Upper lobe of left lung (tissue), 6 donors: ENCODE measurements at regions not wholly inside any gene's neighbourhood (a gene's known extent, or its start where the extent isn't known, plus 50 kb on each side); places are given as distances from the start of the nearest gene placed in this dataset.

Experiments used
- ATAC-seq, 2 donors: fragments of 200-7000 bp; cut with Tn5 transposase; one replicate each; pipeline ENCODE4 v1.9.1; 2022; ENCODE audit warnings: mild to moderate bottlenecking in 2 of 2, moderate library complexity in 2 of 2; ENCODE audit not compliant: low FRiP score in 2 of 2
- DNase-seq, 2 donors: peaks; one replicate each; pipeline ENCODE4 v3.0.0-alpha.2; 2019 to 2020
- H3K27ac ChIP-seq, 4 donors: fragments of 200-600 bp; sonication (generic); one replicate each; pipeline ENCODE4 v1.5.1; 2016 to 2019
- H3K27me3 ChIP-seq, 4 donors: fragments of 200-600 bp; sonication (generic); one replicate each; pipeline ENCODE4 v1.5.1; 2017 to 2019
- H3K36me3 ChIP-seq, 4 donors: fragments of 200-600 bp; sonication (generic); one replicate each; pipeline ENCODE4 v1.5.1; 2016 to 2019
- H3K4me1 ChIP-seq, 4 donors: fragments of 200-600 bp; sonication (generic); one replicate each; pipeline ENCODE4 v1.5.1; 2018 to 2019
- H3K4me3 ChIP-seq, 4 donors: fragments of 200-600 bp; sonication (generic); one replicate each; pipeline ENCODE4 v1.5.1; 2017 to 2019; ENCODE audit warnings: mild to moderate bottlenecking in 2 of 4, moderate library complexity in 1 of 4
- H3K9me3 ChIP-seq, 4 donors: fragments of 200-600 bp; sonication (generic); one replicate each; pipeline ENCODE4 v1.5.1; 2018 to 2019
- EP300 ChIP-seq, 4 donors: sonication (generic); formaldehyde crosslinking; IDR thresholded peaks; one replicate each; pipeline ENCODE4 v1.5.1; 2017; ENCODE audit warnings: antibody characterized with exemption in 4 of 4, control low read depth in 2 of 4
- POLR2A ChIP-seq, 4 donors: fragments of 450-650 bp; IDR thresholded peaks; one replicate each; pipeline ENCODE4 v1.5.1; 2016 to 2017; ENCODE audit warnings: antibody characterized with exemption in 4 of 4, mild to moderate bottlenecking in 2 of 4
- POLR2AphosphoS5 ChIP-seq, 2 donors: sonication (generic); formaldehyde crosslinking; IDR thresholded peaks; one replicate each; pipeline ENCODE4 v1.5.1; 2017; ENCODE audit warnings: antibody characterized with exemption in 2 of 2
- WGBS, 2 donors: methylation state at CpG; one replicate each; pipeline ENCODE4 v1.1.5; 2017 to 2018; 5-methylcytosine and 5-hydroxymethylcytosine counted together
- TF ChIP-seq, protein P1 (sequence below), 6 experiments: fragments of 450-650 bp in 4 of 6; fragments of 200-600 bp in 2 of 6; sonication (generic) in 2 of 6; IDR thresholded peaks; one replicate each; pipeline ENCODE4 v1.5.1; 2016 to 2019; ENCODE audit warnings: antibody characterized with exemption in 6 of 6
- donor health status: DM: no; HTN: no; CAD: no; lungs with moderate emphysema.
- donor health status: DM: no; HTN: yes; CAD: no; lungs with severe emphysema.

DNA sequence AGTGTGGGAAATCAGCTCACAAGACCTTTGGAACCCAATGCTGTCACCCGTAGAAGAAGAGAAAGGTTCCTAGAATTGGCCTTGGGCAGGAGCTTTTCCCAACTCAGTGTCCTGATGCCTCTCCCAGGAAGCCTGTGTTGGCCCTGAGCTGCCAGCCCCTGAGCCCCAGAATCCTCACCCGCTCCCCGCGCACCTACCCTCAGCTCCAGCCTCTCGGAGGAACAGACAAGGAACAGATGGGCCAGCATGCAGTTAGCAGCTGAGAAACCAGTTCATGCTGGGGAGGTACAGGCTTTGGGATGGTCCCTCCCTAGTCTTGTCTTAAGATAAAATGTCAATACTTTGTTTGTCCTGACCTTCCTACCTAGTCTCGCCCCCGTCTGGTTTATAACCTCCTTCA is 121.9 kb upstream of the CDH4 start:
- Histone ChIP-seq H3K4me3 (no peak overlapping the region), H3K27ac (no peak overlapping the region), H3K36me3 (no peaks in the 10 kb centered on the region), H3K27me3 (no peaks in the 10 kb centered on the region), H3K4me1 (no peaks in the 10 kb centered on the region), H3K9me3 (no peaks in the 10 kb centered on the region)
- TF ChIP-seq, protein P1, sequence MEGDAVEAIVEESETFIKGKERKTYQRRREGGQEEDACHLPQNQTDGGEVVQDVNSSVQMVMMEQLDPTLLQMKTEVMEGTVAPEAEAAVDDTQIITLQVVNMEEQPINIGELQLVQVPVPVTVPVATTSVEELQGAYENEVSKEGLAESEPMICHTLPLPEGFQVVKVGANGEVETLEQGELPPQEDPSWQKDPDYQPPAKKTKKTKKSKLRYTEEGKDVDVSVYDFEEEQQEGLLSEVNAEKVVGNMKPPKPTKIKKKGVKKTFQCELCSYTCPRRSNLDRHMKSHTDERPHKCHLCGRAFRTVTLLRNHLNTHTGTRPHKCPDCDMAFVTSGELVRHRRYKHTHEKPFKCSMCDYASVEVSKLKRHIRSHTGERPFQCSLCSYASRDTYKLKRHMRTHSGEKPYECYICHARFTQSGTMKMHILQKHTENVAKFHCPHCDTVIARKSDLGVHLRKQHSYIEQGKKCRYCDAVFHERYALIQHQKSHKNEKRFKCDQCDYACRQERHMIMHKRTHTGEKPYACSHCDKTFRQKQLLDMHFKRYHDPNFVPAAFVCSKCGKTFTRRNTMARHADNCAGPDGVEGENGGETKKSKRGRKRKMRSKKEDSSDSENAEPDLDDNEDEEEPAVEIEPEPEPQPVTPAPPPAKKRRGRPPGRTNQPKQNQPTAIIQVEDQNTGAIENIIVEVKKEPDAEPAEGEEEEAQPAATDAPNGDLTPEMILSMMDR (IDR thresholded peaks at IDR 0.05), result no peak
- TF ChIP-seq POLR2A (IDR thresholded peaks at IDR 0.05) (no peak), POLR2AphosphoS5 (IDR thresholded peaks at IDR 0.05) (no peak), EP300 (IDR thresholded peaks at IDR 0.05) (no peak)
- ATAC-seq, result no peak
- WGBS, 2 donors, result 76 to 85% methylated on average over 7 of the region's 7 CpGs
- DNase-seq, result no peak

DNA sequence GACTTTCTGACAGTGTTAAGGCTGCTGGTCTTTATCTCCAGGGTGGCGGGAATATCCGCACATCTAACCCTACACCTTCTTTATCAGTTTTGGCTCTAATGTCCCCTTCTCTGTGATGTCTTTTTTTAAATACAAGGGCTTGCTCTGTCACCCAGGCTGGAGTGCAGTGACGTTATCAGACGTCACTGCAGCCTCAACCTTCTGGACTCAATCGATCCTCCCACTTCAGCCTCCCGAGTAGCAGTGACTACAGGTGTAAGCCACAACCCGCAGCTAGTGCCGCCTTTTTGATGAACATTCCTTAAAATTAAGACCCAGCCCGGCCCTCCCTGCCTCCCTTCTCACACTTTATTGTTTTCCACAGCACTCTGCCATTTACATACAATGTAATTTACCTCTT is 120.1 kb upstream of the CDH4 start:
- TF ChIP-seq, protein P1 (IDR thresholded peaks at IDR 0.05), result no peak
- TF ChIP-seq POLR2AphosphoS5 (IDR thresholded peaks at IDR 0.05), result no peak
- no peak for TF ChIP-seq EP300 (IDR thresholded peaks at IDR 0.05)
- no peak for TF ChIP-seq POLR2A (IDR thresholded peaks at IDR 0.05)
- DNase-seq (no peak), ATAC-seq (no peak)
- no peak overlapping the region for H3K4me3 ChIP-seq
- H3K27ac ChIP-seq, result no peak overlapping the region
- H3K27me3 ChIP-seq, result no peaks in the 10 kb centered on the region
- H3K9me3 ChIP-seq, result no peaks in the 10 kb centered on the region
- WGBS, 2 donors, result 83 to 87% methylated on average over 9 of the region's 9 CpGs
- H3K36me3 ChIP-seq, result no peaks in the 10 kb centered on the region
- H3K4me1 ChIP-seq, result no peaks in the 10 kb centered on the region

DNA sequence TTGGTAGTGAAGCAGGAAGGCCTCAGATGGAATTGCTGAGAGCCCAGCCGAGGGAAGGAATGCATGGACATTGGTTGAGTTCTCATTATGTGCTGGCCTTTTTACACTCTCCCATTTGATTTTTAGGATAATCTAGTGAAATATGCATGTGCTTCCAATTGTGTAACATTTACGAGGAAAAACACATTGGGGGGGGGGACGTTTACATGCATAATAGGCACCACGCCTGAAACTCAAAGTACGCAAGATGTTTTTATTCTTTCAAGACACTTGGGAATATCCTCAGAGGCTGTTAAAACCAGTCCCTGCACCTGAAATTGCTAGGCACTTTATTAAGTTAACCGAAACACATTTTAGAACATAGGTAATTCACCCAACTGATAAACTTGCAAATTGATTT is 118.5 kb upstream of the CDH4 start:
- H3K27me3 ChIP-seq, result no peaks in the 10 kb centered on the region
- H3K36me3 ChIP-seq, result no peaks in the 10 kb centered on the region
- H3K4me1 ChIP-seq, result no peaks in the 10 kb centered on the region
- H3K9me3 ChIP-seq, result no peaks in the 10 kb centered on the region
- no peak overlapping the region for H3K27ac ChIP-seq
- TF ChIP-seq EP300 (IDR thresholded peaks at IDR 0.05) (no peak), POLR2AphosphoS5 (IDR thresholded peaks at IDR 0.05) (no peak), POLR2A (IDR thresholded peaks at IDR 0.05) (no peak)
- TF ChIP-seq, protein P1 (IDR thresholded peaks at IDR 0.05), result no peak
- ATAC-seq, result no peak
- DNase-seq, result no peak
- 77 to 78% methylated on average over 6 of the region's 6 CpGs for WGBS, 2 donors
- H3K4me3 ChIP-seq, result no peak overlapping the region

DNA sequence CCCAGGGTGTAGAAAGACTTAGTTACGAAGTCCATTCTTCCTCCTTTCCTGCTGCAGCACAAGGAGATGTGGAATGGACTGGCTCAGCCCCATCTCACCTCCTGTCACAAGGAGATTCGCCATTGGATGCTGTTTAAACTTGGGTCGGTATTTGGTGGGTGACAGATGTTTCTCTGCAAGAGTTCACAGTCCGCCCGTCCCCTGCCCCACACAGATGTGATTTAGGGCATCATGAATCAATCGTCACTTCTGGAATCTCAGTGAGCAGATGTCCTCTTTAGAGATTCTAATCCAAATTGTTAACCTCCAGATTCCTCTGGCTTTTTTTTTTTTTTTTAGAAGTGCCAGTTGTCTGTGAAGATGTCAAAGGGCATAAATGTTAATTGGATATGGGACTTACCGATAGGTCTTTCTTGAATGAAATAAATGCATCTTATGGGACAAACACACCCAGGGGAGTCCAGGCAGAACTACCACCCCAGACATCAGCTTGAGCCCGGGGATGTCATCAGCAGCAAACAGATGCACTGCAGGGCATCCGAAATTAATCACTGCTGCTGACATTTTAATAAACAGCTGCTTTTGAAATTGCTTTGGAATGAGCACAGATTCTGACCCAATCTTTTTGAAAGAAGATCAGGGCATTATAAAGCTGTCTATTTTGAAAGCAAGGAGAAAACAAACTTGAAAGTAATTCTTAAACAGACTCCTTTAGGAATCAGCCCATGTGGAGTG is 117.6 kb upstream of the CDH4 start:
- Histone ChIP-seq H3K36me3 (no peaks in the 10 kb centered on the region), H3K4me1 (no peaks in the 10 kb centered on the region), H3K27ac (no peak overlapping the region), H3K27me3 (no peaks in the 10 kb centered on the region), H3K4me3 (no peak overlapping the region), H3K9me3 (no peaks in the 10 kb centered on the region)
- DNase-seq (no peak), ATAC-seq (no peak)
- 38 to 47% methylated on average over 9 of the region's 9 CpGs for WGBS, 2 donors
- TF ChIP-seq, protein P1 (IDR thresholded peaks at IDR 0.05), result no peak
- TF ChIP-seq POLR2AphosphoS5 (IDR thresholded peaks at IDR 0.05), result no peak
- TF ChIP-seq EP300 (IDR thresholded peaks at IDR 0.05), result no peak
- TF ChIP-seq POLR2A (IDR thresholded peaks at IDR 0.05), result no peak

DNA sequence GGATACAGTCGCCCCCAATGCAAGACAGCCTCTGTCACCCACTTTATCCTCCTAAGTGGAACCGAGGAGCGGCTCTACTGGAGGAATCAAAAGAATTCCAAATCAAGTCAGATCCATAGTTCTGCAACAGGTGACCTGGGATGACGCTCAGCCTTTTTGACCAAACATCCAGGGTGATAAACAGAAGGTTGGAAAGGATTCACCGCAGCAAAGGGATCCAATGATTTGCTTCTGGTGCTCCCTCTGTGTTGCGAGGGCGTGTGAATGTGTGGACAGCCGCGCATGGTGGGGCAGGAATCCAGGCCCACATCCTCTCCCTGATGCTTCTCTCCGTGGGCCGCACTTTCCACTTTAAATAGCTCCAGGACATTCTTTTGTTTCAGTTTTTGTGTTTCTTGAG is 116.8 kb upstream of the CDH4 start:
- TF ChIP-seq EP300 (IDR thresholded peaks at IDR 0.05), result no peak
- no peak for TF ChIP-seq POLR2A (IDR thresholded peaks at IDR 0.05)
- TF ChIP-seq, protein P1 (IDR thresholded peaks at IDR 0.05), result no peak
- TF ChIP-seq POLR2AphosphoS5 (IDR thresholded peaks at IDR 0.05), result no peak
- WGBS, 2 donors, result 77 to 81% methylated on average over 11 of the region's 11 CpGs
- no peak for ATAC-seq

More for the DNA sequence above, 116.8 kb upstream of the CDH4 start:
- Histone ChIP-seq H3K4me3 (no peak overlapping the region), H3K4me1 (no peaks in the 10 kb centered on the region), H3K9me3 (no peaks in the 10 kb centered on the region), H3K27ac (no peak overlapping the region), H3K27me3 (no peaks in the 10 kb centered on the region), H3K36me3 (no peaks in the 10 kb centered on the region)
- no peak for DNase-seq
